Superior temporal gyrus (tissue), 1 donor: ENCODE measurements at regions not wholly inside any gene's neighbourhood (a gene's known extent, or its start where the extent isn't known, plus 50 kb on each side); places are given as distances from the start of the nearest gene placed in this dataset.
A peak's percentile ranks its signal among the peaks of the same experiment; 100 is the strongest.

Experiments
- DNase-seq: peaks from one replicate; pipeline ENCODE4 v3.0.0-alpha.2; 2016; ENCODE audit errors: extremely low spot score

GRCh38 chr10:78617115-78617514, 451.7 kb upstream of the ZMIZ1 start:
- no peak for DNase-seq

GRCh38 chr10:78617631-78618030, 451.1 kb upstream of the ZMIZ1 start:
- DNase-seq, result no peak

GRCh38 chr10:78618050-78618449, 450.7 kb upstream of the ZMIZ1 start:
- no peak for DNase-seq

- no peak for DNase-seq
Observed at GRCh38 chr10:78619115-78619851, 449.5 kb upstream of the ZMIZ1 start.

- DNase-seq, result no peak
Observed at GRCh38 chr10:78619896-78620295, 448.9 kb upstream of the ZMIZ1 start.

- no peak for DNase-seq
Observed at GRCh38 chr10:78620985-78621799, 447.6 kb upstream of the ZMIZ1 start.

GRCh38 chr10:78623578-78624215, 445.1 kb upstream of the ZMIZ1 start:
- DNase-seq, result no peak

- no peak for DNase-seq
Observed at GRCh38 chr10:78624791-78625190, 444.0 kb upstream of the ZMIZ1 start.

GRCh38 chr10:78626471-78626870, 442.3 kb upstream of the ZMIZ1 start:
- no peak for DNase-seq

- no peak for DNase-seq
Observed at GRCh38 chr10:78627254-78627795, 441.4 kb upstream of the ZMIZ1 start.

- no peak for DNase-seq
Observed at GRCh38 chr10:78628976-78629375, 439.8 kb upstream of the ZMIZ1 start.

GRCh38 chr10:78629773-78630172, 439.0 kb upstream of the ZMIZ1 start:
- DNase-seq, result no peak

GRCh38 chr10:78630944-78631838, 437.6 kb upstream of the ZMIZ1 start:
- no peak for DNase-seq

- DNase-seq, result no peak
Observed at GRCh38 chr10:78634389-78634815, 434.4 kb upstream of the ZMIZ1 start.

- no peak for DNase-seq
Observed at GRCh38 chr10:78634835-78635234, 433.9 kb upstream of the ZMIZ1 start.

- no peak for DNase-seq
Observed at GRCh38 chr10:78639629-78640028, 429.1 kb upstream of the ZMIZ1 start.

GRCh38 chr10:78640796-78641636, 427.8 kb upstream of the ZMIZ1 start:
- DNase-seq, result peak; percentile 17

- DNase-seq, result no peak
Observed at GRCh38 chr10:78641693-78642092, 427.1 kb upstream of the ZMIZ1 start.

GRCh38 chr10:78642269-78642816, 426.4 kb upstream of the ZMIZ1 start:
- no peak for DNase-seq

GRCh38 chr10:78643513-78643912, 425.3 kb upstream of the ZMIZ1 start:
- no peak for DNase-seq
